ENCODE measurements at regions not wholly inside any gene's neighbourhood (a gene's known extent, or its start where the extent isn't known, plus 50 kb on each side); places are given as distances from the start of the nearest gene placed in this dataset.
A peak's percentile ranks its signal among the peaks of the same experiment; 100 is the strongest.

DNA sequence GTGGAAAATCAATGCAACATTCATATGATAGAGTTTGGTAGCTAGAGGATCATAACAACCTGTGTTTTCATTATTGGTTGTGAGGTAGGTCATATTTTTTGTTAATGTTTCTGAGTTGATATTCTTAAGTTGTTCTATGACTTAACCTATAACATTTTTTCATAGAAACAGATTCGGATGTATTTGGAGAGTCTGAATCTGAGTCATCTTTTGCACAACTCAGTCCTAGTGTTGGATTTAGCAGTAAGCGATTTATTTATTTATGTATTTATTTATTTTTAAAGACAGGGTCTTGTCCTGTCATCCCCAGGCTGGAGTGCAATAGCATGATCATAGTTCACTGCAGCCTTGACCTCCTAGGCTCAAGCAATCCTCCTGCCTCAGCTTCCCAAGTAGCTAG, 292.8 kb upstream of the ZNF717 start:
- no peak for DNase-seq (ENCODE audit: low read depth, low spot score)
- ChIA-PET CTCF (no interaction called here), POLR2A (interaction anchor here (0.6 kb wide), 1 partner anchor 407 kb away, joined by 7 read pairs; no protein-coding TSS in a partner anchor)
- no peaks in the 10 kb centered on the region for H3K9me3 ChIP-seq (ENCODE audit: control insufficient read depth, insufficient read depth, low read length)
- H3K4me3 ChIP-seq (ENCODE audit: low read depth, low read length): no peak overlapping the region
- H3K27me3 ChIP-seq (ENCODE audit: control insufficient read depth, insufficient read depth, low read length): no peaks in the 10 kb centered on the region
- TF ChIP-seq, protein P1, sequence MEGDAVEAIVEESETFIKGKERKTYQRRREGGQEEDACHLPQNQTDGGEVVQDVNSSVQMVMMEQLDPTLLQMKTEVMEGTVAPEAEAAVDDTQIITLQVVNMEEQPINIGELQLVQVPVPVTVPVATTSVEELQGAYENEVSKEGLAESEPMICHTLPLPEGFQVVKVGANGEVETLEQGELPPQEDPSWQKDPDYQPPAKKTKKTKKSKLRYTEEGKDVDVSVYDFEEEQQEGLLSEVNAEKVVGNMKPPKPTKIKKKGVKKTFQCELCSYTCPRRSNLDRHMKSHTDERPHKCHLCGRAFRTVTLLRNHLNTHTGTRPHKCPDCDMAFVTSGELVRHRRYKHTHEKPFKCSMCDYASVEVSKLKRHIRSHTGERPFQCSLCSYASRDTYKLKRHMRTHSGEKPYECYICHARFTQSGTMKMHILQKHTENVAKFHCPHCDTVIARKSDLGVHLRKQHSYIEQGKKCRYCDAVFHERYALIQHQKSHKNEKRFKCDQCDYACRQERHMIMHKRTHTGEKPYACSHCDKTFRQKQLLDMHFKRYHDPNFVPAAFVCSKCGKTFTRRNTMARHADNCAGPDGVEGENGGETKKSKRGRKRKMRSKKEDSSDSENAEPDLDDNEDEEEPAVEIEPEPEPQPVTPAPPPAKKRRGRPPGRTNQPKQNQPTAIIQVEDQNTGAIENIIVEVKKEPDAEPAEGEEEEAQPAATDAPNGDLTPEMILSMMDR (IDR thresholded peaks at IDR 0.05; ENCODE audit: low read depth, low read length): no peak
- no peak overlapping the region for H3K27ac ChIP-seq (ENCODE audit: low read depth, low read length)

- H3K27me3 ChIP-seq (ENCODE audit: control insufficient read depth, insufficient read depth, low read length): no peaks in the 10 kb centered on the region
- no peak overlapping the region for H3K4me3 ChIP-seq (ENCODE audit: low read depth, low read length)
- H3K27ac ChIP-seq (ENCODE audit: low read depth, low read length): peak overlapping the region; percentile 22
- TF ChIP-seq, protein P1 (IDR thresholded peaks at IDR 0.05; ENCODE audit: low read depth, low read length): no peak
- no peaks in the 10 kb centered on the region for H3K9me3 ChIP-seq (ENCODE audit: control insufficient read depth, insufficient read depth, low read length)
- peak; percentile 30 for DNase-seq (ENCODE audit: low read depth, low spot score)
- POLR2A ChIA-PET: no interaction called here
- CTCF ChIA-PET: interaction anchor here (2.0 to 2.3 kb wide), 2 partner anchors 39 to 59 kb away, joined by 6 to 7 read pairs; no protein-coding TSS in a partner anchor
Observed at GRCh38 chr3:76083992-76084391, 298.6 kb upstream of the ZNF717 start.

DNA sequence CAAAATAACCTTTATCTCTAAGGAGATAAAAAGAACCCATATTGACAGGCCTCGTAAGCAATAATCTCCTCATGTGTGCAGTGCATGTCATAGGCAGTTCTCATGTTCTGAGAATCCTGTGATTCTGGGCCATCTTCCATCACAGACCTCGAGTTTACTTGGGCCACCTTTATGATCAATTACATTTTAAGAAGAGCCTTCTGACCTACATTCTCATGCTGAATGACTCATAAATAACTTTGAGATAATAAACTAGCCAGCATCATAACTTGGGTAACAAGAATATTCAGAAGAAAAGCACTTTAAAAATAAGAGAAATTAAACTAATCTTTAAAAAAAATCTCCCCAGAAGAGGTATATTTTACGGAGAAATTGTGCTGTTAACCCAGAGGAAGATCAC, 310.7 kb upstream of the ZNF717 start:
- Histone ChIP-seq H3K27ac (ENCODE audit: low read depth, low read length) (no peak overlapping the region), H3K9me3 (ENCODE audit: control insufficient read depth, insufficient read depth, low read length) (no peaks in the 10 kb centered on the region), H3K4me3 (ENCODE audit: low read depth, low read length) (no peak overlapping the region), H3K27me3 (ENCODE audit: control insufficient read depth, insufficient read depth, low read length) (no peaks in the 10 kb centered on the region)
- no peak for DNase-seq (ENCODE audit: low read depth, low spot score)
- TF ChIP-seq, protein P1 (IDR thresholded peaks at IDR 0.05; ENCODE audit: low read depth, low read length): no peak
- ChIA-PET POLR2A (no interaction called here), CTCF (interaction anchor here (1.0 to 2.4 kb wide), 2 partner anchors 8 to 51 kb away, joined by 4 to 12 read pairs; no protein-coding TSS in a partner anchor)

DNA sequence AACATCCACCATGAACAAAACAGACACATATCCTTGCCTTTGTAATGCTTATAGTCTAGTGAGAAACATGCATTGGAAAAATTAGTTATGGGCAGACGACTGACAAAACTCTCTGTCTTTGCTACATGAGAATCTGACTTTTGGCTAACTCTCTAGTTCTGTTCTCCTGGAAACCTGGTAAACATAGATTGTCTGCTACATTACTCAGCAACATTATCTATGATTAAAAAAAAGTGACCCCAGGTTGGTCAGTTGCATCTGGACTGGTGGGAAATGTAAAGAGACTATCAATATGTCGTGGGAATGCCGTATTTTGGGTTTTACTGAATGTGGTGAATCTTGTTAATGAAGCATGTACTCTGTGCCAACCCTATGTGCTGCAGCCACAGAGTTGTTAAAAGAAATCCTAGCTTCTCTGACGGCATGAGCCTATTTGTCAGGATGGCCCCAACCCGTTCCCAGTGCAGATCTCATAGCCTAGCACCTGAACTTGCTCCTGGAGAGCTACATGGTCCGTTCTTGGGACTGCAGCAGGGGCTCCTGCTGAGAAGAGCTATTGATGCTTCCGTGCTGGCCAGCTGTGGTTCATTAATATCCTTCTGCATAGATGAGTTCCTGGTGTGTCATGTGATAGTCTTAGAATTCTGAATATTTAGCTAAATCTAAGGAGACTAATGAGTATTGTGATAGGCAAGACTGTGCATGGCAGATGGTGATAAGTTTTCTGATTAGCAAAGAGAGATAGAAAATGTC, 311.7 kb upstream of the ZNF717 start:
- ChIA-PET POLR2A (no interaction called here), CTCF (interaction anchor here (1.2 to 1.6 kb wide), 2 partner anchors 8 to 53 kb away, joined by 3 to 4 read pairs; no protein-coding TSS in a partner anchor)
- TF ChIP-seq, protein P1 (IDR thresholded peaks at IDR 0.05; ENCODE audit: low read depth, low read length): no peak
- no peaks in the 10 kb centered on the region for H3K27me3 ChIP-seq (ENCODE audit: control insufficient read depth, insufficient read depth, low read length)
- no peaks in the 10 kb centered on the region for H3K9me3 ChIP-seq (ENCODE audit: control insufficient read depth, insufficient read depth, low read length)
- H3K4me3 ChIP-seq (ENCODE audit: low read depth, low read length): no peak overlapping the region
- no peak overlapping the region for H3K27ac ChIP-seq (ENCODE audit: low read depth, low read length)
- no peak for DNase-seq (ENCODE audit: low read depth, low spot score)

- no peak overlapping the region for H3K27ac ChIP-seq (ENCODE audit: low read depth, low read length)
Observed at GRCh38 chr3:76097589-76097969, 312.2 kb upstream of the ZNF717 start.

More at GRCh38 chr3:76097589-76097969, 312.2 kb upstream of the ZNF717 start:
- no peaks in the 10 kb centered on the region for H3K27me3 ChIP-seq (ENCODE audit: control insufficient read depth, insufficient read depth, low read length)
- no peak for DNase-seq (ENCODE audit: low read depth, low spot score)
- CTCF ChIA-PET: interaction anchor here (0.8 to 1.6 kb wide), 3 partner anchors 8 to 472 kb away, joined by 3 to 4 read pairs (median 4); no protein-coding TSS in a partner anchor
- TF ChIP-seq, protein P1 (IDR thresholded peaks at IDR 0.05; ENCODE audit: low read depth, low read length): no peak
- H3K9me3 ChIP-seq (ENCODE audit: control insufficient read depth, insufficient read depth, low read length): no peaks in the 10 kb centered on the region
- H3K4me3 ChIP-seq (ENCODE audit: low read depth, low read length): no peak overlapping the region
- POLR2A ChIA-PET: no interaction called here
